C4-2B (cell line): ENCODE measurements at regions not wholly inside any gene's neighbourhood (a gene's known extent, or its start where the extent isn't known, plus 50 kb on each side); places are given as distances from the start of the nearest gene placed in this dataset.
"Not testable (repeated sequence)": the region's sequence is repeated elsewhere in the genome, so short reads cannot be mapped to it uniquely, and the experiment has no call there.

Source experiments
- H3K27ac ChIP-seq: fragments of 450-650 bp; 2 replicates; pipeline ENCODE4 v1.5.1; 2017
- CTCF ChIP-seq: fragments of 450-650 bp; conservative IDR thresholded peaks from 2 replicates; pipeline ENCODE4 v1.5.1; 2017; ENCODE audit warnings: mild to moderate bottlenecking
- ZFX ChIP-seq: fragments of 450-650 bp; IDR thresholded peaks from 2 replicates; pipeline ENCODE4 v1.6.1; 2017

- TF ChIP-seq ZFX (no peak), CTCF (no peak)
- H3K27ac ChIP-seq: no peak overlapping the region
Measured at GRCh38 chr16:31714903-31715504, 158.6 kb upstream of the ZNF267 start.

GRCh38 chr16:31715915-31716314 lies 157.7 kb upstream of the ZNF267 start:
- H3K27ac ChIP-seq: no peak overlapping the region
- TF ChIP-seq CTCF: no peak
- TF ChIP-seq ZFX: no peak

- H3K27ac ChIP-seq: no peak overlapping the region
- TF ChIP-seq ZFX (no peak), CTCF (no peak)
Measured at GRCh38 chr16:31718998-31719397, 154.6 kb upstream of the ZNF267 start.

GRCh38 chr16:31727553-31727952 lies 146.1 kb upstream of the ZNF267 start:
- no peak overlapping the region for H3K27ac ChIP-seq
- TF ChIP-seq ZFX (no peak), CTCF (no peak)

GRCh38 chr16:31734265-31734664 lies 139.3 kb upstream of the ZNF267 start:
- H3K27ac ChIP-seq: no peak overlapping the region
- TF ChIP-seq ZFX: no peak
- no peak for TF ChIP-seq CTCF

- H3K27ac ChIP-seq: not testable (repeated sequence)
Measured at GRCh38 chr16:31745098-31745497, 128.5 kb upstream of the ZNF267 start.

- no peak overlapping the region for H3K27ac ChIP-seq
- no peak for TF ChIP-seq CTCF
- TF ChIP-seq ZFX: no peak
Measured at GRCh38 chr16:31745900-31746299, 127.7 kb upstream of the ZNF267 start.

GRCh38 chr16:31754998-31755615 lies 118.5 kb upstream of the ZNF267 start:
- H3K27ac ChIP-seq: no peak overlapping the region
- no peak for TF ChIP-seq CTCF
- no peak for TF ChIP-seq ZFX
